Effector memory CD8-positive, alpha-beta T cell (primary cell): ENCODE measurements at regions not wholly inside any gene's neighbourhood (a gene's known extent, or its start where the extent isn't known, plus 50 kb on each side); places are given as distances from the start of the nearest gene placed in this dataset.
"Not testable (repeated sequence)": the region's sequence is repeated elsewhere in the genome, so short reads cannot be mapped to it uniquely, and the experiment has no call there.

Experiments used
- ATAC-seq: fragments of 150-1000 bp; cut with Tn5 transposase; replicated peaks from 2 replicates; pipeline ENCODE4 v1.10.0; 2021; ENCODE audit warnings: mild to moderate bottlenecking, moderate library complexity
- DNase-seq, 3 experiments: peaks; one replicate each; pipeline ENCODE4 v3.0.0; 2021
- H3K27ac Mint-ChIP-seq, 2 donors: one replicate each; pipeline ENCODE4 v1.8.0; 2022; ENCODE audit warnings: mild to moderate bottlenecking in 2 of 2, mixed read lengths in 2 of 2, moderate library complexity in 2 of 2
- H3K27me3 Mint-ChIP-seq, 2 donors: one replicate each; pipeline ENCODE4 v1.8.0; 2022; ENCODE audit warnings: mixed read lengths in 2 of 2
- H3K36me3 Mint-ChIP-seq: one replicate; pipeline ENCODE4 v1.8.0; 2022; ENCODE audit warnings: mild to moderate bottlenecking, moderate library complexity, mixed read lengths; ENCODE audit not compliant: insufficient read depth
- H3K4me1 Mint-ChIP-seq, 2 donors: one replicate each; pipeline ENCODE4 v1.8.0; 2022; ENCODE audit warnings: low read depth in 2 of 2, mixed read lengths in 2 of 2
- H3K4me3 Mint-ChIP-seq, 2 donors: one replicate each; pipeline ENCODE4 v1.8.0; 2022; ENCODE audit warnings: mild to moderate bottlenecking in 2 of 2, mixed read lengths in 2 of 2, moderate library complexity in 2 of 2
- H3K9me3 Mint-ChIP-seq, 2 donors: one replicate each; pipeline ENCODE4 v1.8.0; 2022; ENCODE audit warnings: mixed read lengths in 2 of 2

DNA sequence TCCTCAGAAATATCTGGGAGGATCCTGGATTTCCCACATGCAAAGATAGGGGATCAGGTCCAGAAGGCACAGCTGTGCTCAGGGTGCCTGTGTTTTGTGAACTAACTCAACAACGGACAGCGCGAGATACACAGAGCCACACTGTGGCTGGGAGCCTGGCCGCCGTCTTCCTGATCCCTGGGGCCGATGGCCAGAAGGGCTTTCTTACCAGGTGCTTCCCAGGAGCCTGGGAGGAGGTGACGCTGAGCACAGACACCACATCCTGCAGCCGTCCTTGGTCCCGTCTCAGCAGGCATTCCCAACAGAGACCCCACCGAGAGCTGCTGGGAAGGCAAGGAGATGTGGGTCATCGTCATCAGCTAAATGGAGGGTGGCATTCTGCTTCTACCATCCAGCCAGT lies 144.6 kb upstream of the AFDN start:
- H3K36me3 Mint-ChIP-seq: peaks cover 3% of the 10 kb centered on the region
- H3K4me3 Mint-ChIP-seq: no peak overlapping the region

DNA sequence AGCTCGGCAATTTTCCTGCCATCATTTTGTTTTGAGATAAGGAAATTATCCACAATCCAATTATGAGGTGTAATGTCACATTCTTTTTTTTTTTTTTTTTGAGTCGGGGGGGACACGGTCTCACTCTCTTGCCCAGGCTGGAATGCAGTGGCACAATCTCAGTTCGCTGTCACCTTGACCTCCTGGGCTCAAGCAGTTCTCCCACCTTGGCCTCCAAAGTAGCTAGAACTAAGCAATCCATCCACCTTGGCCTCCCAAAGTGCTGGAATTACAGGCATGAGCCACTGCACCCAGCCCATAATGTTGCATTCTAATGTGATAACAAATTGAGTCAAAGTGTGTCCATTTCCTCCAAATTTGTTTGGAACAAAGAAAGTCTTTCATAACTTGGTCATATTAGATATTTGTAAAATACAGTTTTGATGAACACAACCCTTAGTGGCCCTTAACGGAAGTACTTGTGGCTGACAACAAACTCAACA lies 144.1 kb upstream of the AFDN start:
- peaks cover 4 to 16% of the 10 kb centered on the region in 2 donors for H3K9me3 Mint-ChIP-seq

More for the DNA sequence above, 144.6 kb upstream of the AFDN start:
- H3K9me3 Mint-ChIP-seq: peaks cover 4 to 16% of the 10 kb centered on the region in 2 donors
- DNase-seq: no peak
- ATAC-seq: no peak
- peaks cover 0 to 7% of the 10 kb centered on the region in 2 donors for H3K4me1 Mint-ChIP-seq
- peaks cover 46 to 84% of the 10 kb centered on the region in 2 donors for H3K27me3 Mint-ChIP-seq
- no peak overlapping the region for H3K27ac Mint-ChIP-seq

DNA sequence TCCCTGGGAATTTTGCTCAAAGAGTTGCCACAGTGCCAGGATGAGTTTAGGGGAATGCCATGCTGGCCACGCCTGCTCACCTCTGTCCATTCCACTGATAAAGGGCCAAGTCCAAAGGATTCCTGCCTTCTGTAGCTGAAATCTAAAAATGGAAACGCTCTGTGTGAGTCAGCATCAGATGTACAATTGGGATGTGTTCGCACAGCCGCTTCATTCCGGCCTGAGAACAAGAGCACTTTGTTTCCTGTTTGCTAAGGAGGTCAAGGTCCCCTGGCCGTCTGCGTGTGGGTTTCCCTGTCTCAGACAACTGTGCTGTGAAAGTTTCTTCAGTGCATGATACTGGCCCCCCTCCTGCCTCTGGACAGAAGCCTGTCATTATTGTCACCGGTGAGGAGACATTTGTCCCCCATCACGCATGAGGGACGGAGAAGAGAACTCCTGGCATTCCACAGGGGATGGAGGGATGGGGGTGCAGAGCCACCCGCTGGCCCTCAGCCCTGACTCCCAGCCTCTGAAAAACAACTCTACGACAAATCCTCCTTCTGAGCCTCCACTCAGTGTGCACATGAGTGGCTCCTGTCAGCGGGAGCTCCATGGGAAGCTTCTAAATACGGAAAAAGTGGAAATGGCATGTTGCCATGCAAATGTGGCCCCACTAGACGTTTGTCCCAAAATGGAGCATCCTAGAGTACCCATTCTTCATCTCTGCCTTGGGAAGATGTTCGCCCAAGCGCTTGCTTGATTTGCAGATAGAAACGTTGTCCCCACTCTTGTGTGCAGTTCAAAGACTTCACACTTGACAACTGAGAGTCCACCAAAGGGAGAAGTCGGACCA lies 143.5 kb upstream of the AFDN start:
- H3K4me3 Mint-ChIP-seq: no peak overlapping the region
- no peak overlapping the region for H3K27ac Mint-ChIP-seq
- H3K9me3 Mint-ChIP-seq: peaks cover 4 to 16% of the 10 kb centered on the region in 2 donors
- peaks cover 3% of the 10 kb centered on the region for H3K36me3 Mint-ChIP-seq
- peaks cover 0 to 4% of the 10 kb centered on the region in 2 donors for H3K4me1 Mint-ChIP-seq
- ATAC-seq: no peak
- DNase-seq: no peak
- peaks cover 46 to 73% of the 10 kb centered on the region in 2 donors for H3K27me3 Mint-ChIP-seq

More for the DNA sequence above, 144.1 kb upstream of the AFDN start:
- DNase-seq: no peak
- ATAC-seq: no peak
- no peak overlapping the region for H3K27ac Mint-ChIP-seq
- H3K27me3 Mint-ChIP-seq: peaks cover 46 to 79% of the 10 kb centered on the region in 2 donors
- no peak overlapping the region for H3K4me3 Mint-ChIP-seq
- peaks cover 3% of the 10 kb centered on the region for H3K36me3 Mint-ChIP-seq
- peaks cover 0 to 7% of the 10 kb centered on the region in 2 donors for H3K4me1 Mint-ChIP-seq

DNA sequence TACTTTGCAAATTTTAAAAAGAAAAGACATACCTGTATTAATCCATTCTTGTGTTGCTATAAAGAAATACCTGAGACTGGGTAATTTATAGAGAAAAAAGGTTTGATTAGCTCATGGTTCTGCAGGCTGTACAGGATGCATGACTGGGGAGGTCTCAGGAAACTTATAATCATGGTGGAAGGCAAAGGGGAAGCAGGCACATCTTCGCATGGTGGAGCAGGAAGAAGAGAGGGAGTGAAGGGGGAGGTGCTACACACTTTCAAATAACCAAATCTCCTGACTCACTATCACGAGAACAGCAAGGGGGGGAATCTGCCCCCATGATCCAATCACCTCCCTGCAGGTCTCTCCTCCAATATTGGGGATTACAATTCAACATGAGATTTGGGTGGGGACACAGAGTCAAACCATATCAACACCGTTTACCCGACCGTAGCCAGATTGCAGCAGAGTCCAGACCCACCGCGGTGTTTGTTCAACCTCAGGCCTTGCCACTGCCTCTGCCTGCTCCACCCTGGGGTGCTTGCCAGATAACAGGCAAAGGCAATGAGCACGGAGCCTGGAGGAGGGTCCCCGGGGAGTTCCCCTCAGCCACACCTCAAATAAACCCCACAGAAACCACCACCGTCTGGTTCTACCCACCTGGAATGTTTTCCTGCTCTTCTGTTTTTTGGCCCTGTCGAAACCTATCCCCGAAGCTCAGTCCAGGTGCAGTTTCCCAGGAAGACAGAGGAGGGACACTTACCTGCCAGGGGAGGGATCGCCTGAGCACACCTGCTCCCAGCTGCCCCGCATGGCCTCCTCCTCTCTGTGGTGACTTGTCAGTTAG lies 142.2 kb upstream of the AFDN start:
- peaks cover 0 to 2% of the 10 kb centered on the region in 2 donors for H3K4me1 Mint-ChIP-seq
- ATAC-seq: no peak
- H3K4me3 Mint-ChIP-seq: no peak overlapping the region
- peaks cover 37 to 60% of the 10 kb centered on the region in 2 donors for H3K27me3 Mint-ChIP-seq
- H3K36me3 Mint-ChIP-seq: peaks cover 3% of the 10 kb centered on the region
- H3K27ac Mint-ChIP-seq: no peak overlapping the region
- no peak for DNase-seq
- H3K9me3 Mint-ChIP-seq: peaks cover 4 to 16% of the 10 kb centered on the region in 2 donors

DNA sequence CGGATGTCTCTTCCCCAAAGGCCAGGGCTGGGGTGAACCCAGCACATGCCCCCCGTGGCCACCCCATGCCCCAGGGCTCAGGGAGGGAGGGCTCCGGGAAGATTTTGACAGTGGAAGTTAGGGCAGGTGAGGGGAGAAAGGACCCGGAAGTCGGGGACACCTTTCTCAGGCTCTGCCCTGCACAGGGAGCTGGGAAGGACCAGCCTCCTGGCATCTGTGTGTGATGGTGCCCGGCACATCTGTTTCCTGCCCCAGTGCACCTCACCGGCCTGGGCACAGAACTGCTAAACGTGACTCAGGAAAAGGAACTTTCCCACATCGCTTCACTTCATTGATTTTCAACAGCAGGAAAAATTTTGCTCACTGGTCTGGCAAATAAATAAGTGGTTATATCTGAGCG lies 141.1 kb upstream of the AFDN start:
- peaks cover 0 to 2% of the 10 kb centered on the region in 2 donors for H3K4me1 Mint-ChIP-seq
- H3K36me3 Mint-ChIP-seq: peaks cover 3% of the 10 kb centered on the region
- no peak overlapping the region for H3K27ac Mint-ChIP-seq
- peaks cover 33 to 55% of the 10 kb centered on the region in 2 donors for H3K27me3 Mint-ChIP-seq
- no peak for DNase-seq
- H3K4me3 Mint-ChIP-seq: no peak overlapping the region
- no peak for ATAC-seq
- peaks cover 4 to 16% of the 10 kb centered on the region in 2 donors for H3K9me3 Mint-ChIP-seq

DNA sequence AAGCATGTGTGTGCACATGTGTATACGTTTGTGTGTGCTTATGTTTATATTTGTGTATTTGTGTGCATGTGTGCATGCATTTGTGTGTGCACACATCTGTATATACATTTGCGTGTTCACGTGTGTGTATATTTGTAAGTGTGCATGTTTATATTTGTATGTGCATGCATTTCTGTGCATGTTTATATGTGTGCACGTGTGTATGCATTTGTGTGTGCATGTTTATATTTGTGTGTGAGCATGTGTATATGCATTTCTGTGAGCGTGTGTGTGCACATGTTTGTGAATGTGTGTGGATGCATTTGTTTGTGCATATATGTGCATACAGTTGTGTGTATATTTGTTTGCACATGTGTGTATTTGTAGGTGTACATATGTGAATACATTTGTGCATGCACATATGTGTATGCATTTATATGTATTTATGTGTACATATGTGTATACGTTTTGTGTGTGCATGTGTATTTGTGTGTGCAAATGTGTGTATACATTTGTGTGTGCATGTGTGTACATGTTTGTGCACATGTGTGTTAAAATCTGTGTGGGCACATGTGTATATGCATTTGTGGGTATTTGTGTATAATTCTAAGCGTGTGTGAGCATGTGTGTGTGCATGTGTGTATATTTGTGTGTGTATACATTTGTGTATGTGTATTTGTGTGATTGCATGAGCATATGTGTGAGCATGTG lies 140.4 kb upstream of the AFDN start:
- H3K27me3 Mint-ChIP-seq: peaks cover 34 to 55% of the 10 kb centered on the region in 2 donors
- H3K27ac Mint-ChIP-seq: no peak overlapping the region
- DNase-seq (no peak), ATAC-seq (no peak)
- peaks cover 0 to 2% of the 10 kb centered on the region in 2 donors for H3K4me1 Mint-ChIP-seq
- H3K9me3 Mint-ChIP-seq: peaks cover 4 to 16% of the 10 kb centered on the region in 2 donors
- H3K36me3 Mint-ChIP-seq: peaks cover 1% of the 10 kb centered on the region
- H3K4me3 Mint-ChIP-seq: no peak overlapping the region

DNA sequence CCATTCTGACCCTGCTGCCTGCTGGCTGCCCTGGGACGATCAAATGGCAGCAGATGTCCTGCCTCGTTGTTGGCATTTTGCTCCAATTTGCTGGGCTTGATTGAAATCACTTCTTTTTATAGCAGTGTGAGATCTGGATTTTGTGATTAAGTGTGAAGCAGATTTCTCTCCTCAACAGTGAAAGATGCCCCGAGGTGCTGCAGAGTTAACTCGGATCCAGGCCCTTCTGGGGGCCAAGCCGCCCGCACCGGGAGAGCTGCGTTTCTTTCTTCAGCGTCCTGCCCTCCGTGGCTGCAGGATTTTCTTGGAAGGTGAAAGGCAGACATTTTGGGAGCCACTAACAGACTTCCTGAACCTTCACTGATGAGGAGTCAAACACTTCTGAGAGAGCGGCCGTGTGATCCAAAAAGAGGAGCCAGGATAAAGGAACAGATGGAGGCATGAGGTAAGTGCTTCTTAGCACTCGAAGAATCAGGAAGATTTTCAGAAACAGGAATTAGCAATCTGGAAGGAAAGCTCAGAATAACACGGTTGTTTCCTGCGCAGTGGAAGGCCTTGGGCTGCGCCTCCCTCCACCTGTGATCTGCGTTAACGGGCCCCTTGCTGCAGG lies 139.5 kb upstream of the AFDN start:
- Mint-ChIP-seq H3K4me1 (peaks cover 0 to 2% of the 10 kb centered on the region in 2 donors), H3K4me3 (no peak overlapping the region), H3K27ac (no peak overlapping the region), H3K27me3 (peaks cover 30 to 55% of the 10 kb centered on the region in 2 donors), H3K9me3 (peaks cover 4 to 16% of the 10 kb centered on the region in 2 donors), H3K36me3 (no peaks in the 10 kb centered on the region)
- DNase-seq: no peak
- ATAC-seq: no peak

DNA sequence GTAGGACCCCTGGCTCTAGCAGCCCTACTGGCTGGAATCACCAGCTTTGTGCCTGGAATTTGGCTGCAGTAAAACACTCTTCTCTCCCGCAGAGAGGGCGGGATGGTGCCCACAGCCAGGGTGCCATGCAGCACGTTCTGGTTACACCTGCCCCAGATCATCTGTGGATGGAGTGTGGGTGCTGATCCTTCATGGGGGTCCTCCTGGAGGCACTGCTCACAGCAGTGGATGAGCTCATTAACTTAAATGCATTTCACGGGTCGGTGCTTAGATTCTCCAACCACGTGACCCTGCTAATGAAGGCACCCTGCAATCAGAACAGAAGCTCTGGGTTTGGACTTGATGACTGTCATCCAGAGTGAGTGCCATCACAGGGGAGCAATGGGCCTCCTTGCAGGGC lies 138.6 kb upstream of the AFDN start:
- H3K27ac Mint-ChIP-seq: no peak overlapping the region
- no peak for ATAC-seq

DNA sequence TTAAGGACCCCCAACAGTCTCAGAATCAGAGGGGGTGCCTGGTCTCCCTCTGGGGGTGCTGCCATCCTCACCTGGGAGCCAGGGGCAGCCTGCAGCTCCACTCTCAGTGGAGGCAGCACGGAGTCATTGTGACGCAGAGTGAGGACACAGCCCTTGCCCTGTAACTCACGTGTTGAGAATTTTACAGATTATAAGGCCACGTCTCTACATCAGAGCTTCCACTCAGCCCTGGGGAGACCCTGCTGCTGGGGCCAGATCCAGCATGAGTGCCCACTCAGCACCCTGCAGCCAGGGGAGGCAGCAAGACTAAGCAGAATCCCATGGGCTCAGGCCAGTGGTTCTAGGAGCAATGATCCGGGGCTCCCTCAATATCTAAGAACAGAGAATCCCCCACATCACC lies 137.4 kb upstream of the AFDN start:
- ATAC-seq: no peak
- peaks cover 0 to 2% of the 10 kb centered on the region in 2 donors for H3K4me1 Mint-ChIP-seq
- H3K27ac Mint-ChIP-seq: no peak overlapping the region
- H3K36me3 Mint-ChIP-seq: no peaks in the 10 kb centered on the region
- peaks cover 26 to 43% of the 10 kb centered on the region in 2 donors for H3K27me3 Mint-ChIP-seq
- H3K4me3 Mint-ChIP-seq: no peak overlapping the region
- DNase-seq: no peak
- peaks cover 4 to 16% of the 10 kb centered on the region in 2 donors for H3K9me3 Mint-ChIP-seq

More for the DNA sequence above, 138.6 kb upstream of the AFDN start:
- Mint-ChIP-seq H3K4me1 (peaks cover 0 to 2% of the 10 kb centered on the region in 2 donors), H3K27me3 (peaks cover 28 to 48% of the 10 kb centered on the region in 2 donors), H3K9me3 (peaks cover 4 to 16% of the 10 kb centered on the region in 2 donors), H3K36me3 (no peaks in the 10 kb centered on the region), H3K4me3 (no peak overlapping the region)
- no peak for DNase-seq

DNA sequence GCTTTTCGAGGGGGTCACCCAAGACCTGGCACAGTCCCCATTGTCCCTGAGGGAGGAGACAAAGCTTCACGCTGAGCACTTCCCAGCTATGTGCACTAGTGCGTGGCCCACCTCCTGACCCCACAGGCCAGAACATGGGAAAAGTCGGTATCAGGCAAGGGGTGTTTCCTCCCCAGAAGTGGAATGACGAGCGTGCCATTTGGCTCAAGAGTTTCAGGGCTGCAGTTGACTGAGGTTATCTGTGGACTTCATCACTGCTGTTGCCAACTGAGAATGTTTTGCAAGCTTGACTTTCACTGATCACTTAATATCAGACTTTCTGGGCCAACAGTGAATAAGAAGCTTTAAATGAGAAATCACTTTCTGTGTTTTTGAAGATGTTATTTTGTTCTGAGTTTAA lies 137.0 kb upstream of the AFDN start:
- peaks cover 29 to 43% of the 10 kb centered on the region in 2 donors for H3K27me3 Mint-ChIP-seq
- no peak for DNase-seq
- H3K4me1 Mint-ChIP-seq: peaks cover 0 to 2% of the 10 kb centered on the region in 2 donors
- no peaks in the 10 kb centered on the region for H3K36me3 Mint-ChIP-seq
- H3K27ac Mint-ChIP-seq: no peak overlapping the region
- ATAC-seq: no peak
- H3K9me3 Mint-ChIP-seq: peaks cover 4 to 16% of the 10 kb centered on the region in 2 donors
- no peak overlapping the region for H3K4me3 Mint-ChIP-seq

DNA sequence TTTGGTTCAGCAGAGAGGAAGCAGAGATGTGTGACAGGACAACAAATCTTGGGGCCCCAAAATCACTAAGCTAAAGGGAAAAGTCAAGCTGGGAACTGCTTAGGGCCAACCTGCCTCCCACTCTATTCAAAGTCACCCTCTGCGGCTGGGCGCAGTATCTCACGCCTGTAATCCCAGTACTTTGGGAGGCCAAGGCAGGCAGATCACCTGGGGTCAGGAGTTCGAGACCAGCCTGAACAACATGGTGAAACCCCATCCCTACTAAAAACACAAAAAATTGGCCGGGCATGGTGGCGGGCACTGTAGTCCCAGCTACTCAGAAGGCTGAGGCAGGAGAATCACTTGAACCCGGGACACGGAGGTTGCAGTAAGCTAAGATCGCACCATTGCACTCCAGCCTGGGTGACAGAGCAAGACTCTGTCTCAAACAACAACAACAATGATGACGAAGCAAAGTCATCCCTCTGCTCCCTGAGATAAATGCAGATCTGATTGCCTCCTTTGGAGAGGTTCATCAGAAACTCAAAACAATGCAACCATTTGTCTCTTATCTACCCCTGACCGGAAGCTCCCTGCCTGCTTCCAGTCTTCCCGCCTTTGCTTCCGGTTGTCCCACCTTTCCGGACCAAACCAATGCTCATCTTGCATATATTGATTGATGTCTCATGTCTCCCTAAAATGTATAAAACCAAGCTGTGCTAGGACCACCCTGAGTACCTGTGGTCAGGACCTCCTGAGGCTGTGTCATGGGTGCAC lies 136.4 kb upstream of the AFDN start:
- not testable (repeated sequence) for H3K36me3 Mint-ChIP-seq, H3K4me1 Mint-ChIP-seq, ATAC-seq, H3K4me3 Mint-ChIP-seq, H3K27ac Mint-ChIP-seq, DNase-seq
- Mint-ChIP-seq H3K9me3 (peaks cover 4 to 16% of the 10 kb centered on the region in 2 donors), H3K27me3 (peaks cover 27 to 39% of the 10 kb centered on the region in 2 donors)

DNA sequence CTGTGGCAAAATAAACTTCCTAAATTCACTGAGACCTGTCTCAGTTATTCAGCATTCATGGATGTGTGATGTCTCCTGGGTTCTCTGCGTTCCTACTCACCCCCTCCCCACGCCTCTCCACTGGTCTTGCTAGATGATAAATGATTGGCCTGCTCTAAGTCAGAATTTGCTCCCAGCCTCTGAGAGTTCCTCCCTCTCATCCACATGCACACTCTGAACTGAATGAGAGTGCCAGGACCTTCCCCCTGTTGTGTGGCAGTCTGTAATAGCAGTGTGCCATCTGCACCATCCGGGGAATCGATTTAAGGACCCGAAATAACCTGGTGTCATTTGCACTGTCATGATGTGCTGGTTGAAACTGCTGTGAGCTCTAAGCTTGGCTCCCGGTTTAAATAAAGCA lies 135.8 kb upstream of the AFDN start:
- peaks cover 4 to 12% of the 10 kb centered on the region in 2 donors for H3K9me3 Mint-ChIP-seq
- H3K4me3 Mint-ChIP-seq: no peak overlapping the region
- no peak overlapping the region for H3K27ac Mint-ChIP-seq
- peaks cover 26 to 38% of the 10 kb centered on the region in 2 donors for H3K27me3 Mint-ChIP-seq
- no peaks in the 10 kb centered on the region for H3K36me3 Mint-ChIP-seq
- H3K4me1 Mint-ChIP-seq: no peaks in the 10 kb centered on the region
- no peak for DNase-seq
- ATAC-seq: no peak
